Endodermal cell (in vitro differentiated cells): ENCODE measurements at regions not wholly inside any gene's neighbourhood (a gene's known extent, or its start where the extent isn't known, plus 50 kb on each side); places are given as distances from the start of the nearest gene placed in this dataset.

ENCODE experiments used
- DNase-seq: peaks from one replicate; pipeline ENCODE4 v3.0.0-alpha.2; 2017
- H3K27ac ChIP-seq: 2 replicates; pipeline ENCODE4 v1.5.1; 2013; ENCODE audit warnings: mild to moderate bottlenecking, low read depth, low read length, moderate library complexity
- H3K27me3 ChIP-seq: 2 replicates; pipeline ENCODE4 v1.6.1; 2013; ENCODE audit warnings: mild to moderate bottlenecking, low read length, moderate library complexity; ENCODE audit not compliant: insufficient read depth, control insufficient read depth, poor library complexity, severe bottlenecking
- H3K36me3 ChIP-seq: 2 replicates; pipeline ENCODE4 v1.7.0; 2013; ENCODE audit warnings: mild to moderate bottlenecking, low read length, moderate library complexity; ENCODE audit not compliant: control insufficient read depth, insufficient read depth
- H3K4me1 ChIP-seq: one replicate; pipeline ENCODE4 v1.7.0; 2013; ENCODE audit warnings: low read length; ENCODE audit not compliant: control insufficient read depth, insufficient read depth
- H3K4me3 ChIP-seq: 2 replicates; pipeline ENCODE4 v1.5.1; 2013; ENCODE audit warnings: mild to moderate bottlenecking, low read length, moderate library complexity
- H3K9ac ChIP-seq: 2 replicates; pipeline ENCODE4 v1.6.1; 2013; ENCODE audit warnings: mild to moderate bottlenecking, low read length, moderate library complexity; ENCODE audit not compliant: poor library complexity, severe bottlenecking; ENCODE audit errors: extremely low read depth
- H3K9me3 ChIP-seq: 2 replicates; pipeline ENCODE4 v1.6.1; 2013; ENCODE audit warnings: mild to moderate bottlenecking, low read length, moderate library complexity; ENCODE audit not compliant: control insufficient read depth
- H3K27ac Mint-ChIP-seq: 2 replicates; pipeline ENCODE4 v1.8.0; 2020; ENCODE audit warnings: mixed read lengths
- H3K27me3 Mint-ChIP-seq: 2 replicates; pipeline ENCODE4 v1.8.0; 2021; ENCODE audit warnings: mild to moderate bottlenecking, mixed read lengths; ENCODE audit not compliant: insufficient read depth
- H3K36me3 Mint-ChIP-seq: 2 replicates; pipeline ENCODE4 v1.8.0; 2020; ENCODE audit warnings: low read depth, mixed read lengths
- H3K4me1 Mint-ChIP-seq: 2 replicates; pipeline ENCODE4 v1.8.0; 2020; ENCODE audit warnings: mixed read lengths
- H3K4me3 Mint-ChIP-seq: 2 replicates; pipeline ENCODE4 v1.8.0; 2020; ENCODE audit warnings: mild to moderate bottlenecking, moderate library complexity, mixed read lengths
- H3K9me3 Mint-ChIP-seq: 2 replicates; pipeline ENCODE4 v1.8.0; 2020; ENCODE audit warnings: mild to moderate bottlenecking, mixed read lengths
- CTCF ChIP-seq: fragments of 200-600 bp; sonication (generic); conservative IDR thresholded peaks from 2 replicates; pipeline ENCODE4 v1.5.0; 2021; ENCODE audit warnings: antibody characterized with exemption, mild to moderate bottlenecking
- WGBS, 2 experiments: methylation state at CpG; one replicate each; pipeline versions ENCODE4 v1.1.5 to v1.1.7; 2013; ENCODE audit warnings: missing lambda C conversion rate in 2 of 2, mixed read lengths in 1 of 2; ENCODE audit not compliant: insufficient coverage in 1 of 2, insufficient read length in 1 of 2; 5-methylcytosine and 5-hydroxymethylcytosine counted together

DNA sequence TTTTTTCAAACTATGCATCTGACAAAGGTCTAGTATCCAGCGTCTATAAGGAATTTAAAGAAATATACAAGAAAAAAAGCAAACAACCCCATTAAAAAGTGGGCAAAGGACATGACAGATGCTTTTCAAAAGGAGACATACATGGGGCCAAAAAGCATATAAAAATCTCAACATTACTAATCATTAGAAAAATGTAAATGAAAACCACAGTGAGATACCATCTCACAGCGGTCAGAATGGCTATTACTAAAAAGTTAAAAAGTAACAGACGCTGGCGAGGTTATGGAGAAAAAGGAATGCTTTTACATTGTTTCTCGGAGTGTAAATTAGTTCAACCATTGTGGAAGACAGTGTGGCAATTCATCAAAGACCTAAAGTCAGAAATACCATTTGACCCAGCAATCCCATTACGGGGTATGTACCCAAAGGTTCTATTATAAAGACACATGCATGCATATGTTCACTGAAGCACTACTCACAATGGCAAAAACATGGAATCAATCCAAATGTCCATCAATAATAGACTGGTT is 643.1 kb upstream of the LRRTM1 start:
- Mint-ChIP-seq H3K36me3 (no peaks in the 10 kb centered on the region), H3K27me3 (no peaks in the 10 kb centered on the region), H3K4me1 (no peaks in the 10 kb centered on the region), H3K4me3 (no peak overlapping the region), H3K9me3 (no peaks in the 10 kb centered on the region), H3K27ac (no peak overlapping the region)
- Histone ChIP-seq H3K9me3 (no peaks in the 10 kb centered on the region), H3K9ac (no peak overlapping the region), H3K27ac (no peak overlapping the region), H3K36me3 (no peaks in the 10 kb centered on the region), H3K4me1 (no peaks in the 10 kb centered on the region), H3K4me3 (no peak overlapping the region), H3K27me3 (no peaks in the 10 kb centered on the region)
- WGBS, 2 experiments, result 93 to 97% methylated on average over 6 of the region's 6 CpGs
- TF ChIP-seq CTCF, result no peak
- DNase-seq, result no peak

- Histone ChIP-seq H3K4me3 (no peak overlapping the region), H3K36me3 (no peaks in the 10 kb centered on the region), H3K27me3 (no peaks in the 10 kb centered on the region), H3K4me1 (no peaks in the 10 kb centered on the region), H3K27ac (no peak overlapping the region), H3K9ac (no peak overlapping the region), H3K9me3 (no peaks in the 10 kb centered on the region)
- WGBS, 2 experiments, result 90 to 94% methylated on average over 2 to 3 of the region's 3 CpGs
- no peaks in the 10 kb centered on the region for H3K27me3 Mint-ChIP-seq
- H3K9me3 Mint-ChIP-seq, result no peaks in the 10 kb centered on the region
- no peak for DNase-seq
- H3K36me3 Mint-ChIP-seq, result no peaks in the 10 kb centered on the region
- no peaks in the 10 kb centered on the region for H3K4me1 Mint-ChIP-seq
- no peak for TF ChIP-seq CTCF
- no peak overlapping the region for H3K4me3 Mint-ChIP-seq
- H3K27ac Mint-ChIP-seq, result no peak overlapping the region
Observed at GRCh38 chr2:80943487-80943886, 638.9 kb upstream of the LRRTM1 start.

DNA sequence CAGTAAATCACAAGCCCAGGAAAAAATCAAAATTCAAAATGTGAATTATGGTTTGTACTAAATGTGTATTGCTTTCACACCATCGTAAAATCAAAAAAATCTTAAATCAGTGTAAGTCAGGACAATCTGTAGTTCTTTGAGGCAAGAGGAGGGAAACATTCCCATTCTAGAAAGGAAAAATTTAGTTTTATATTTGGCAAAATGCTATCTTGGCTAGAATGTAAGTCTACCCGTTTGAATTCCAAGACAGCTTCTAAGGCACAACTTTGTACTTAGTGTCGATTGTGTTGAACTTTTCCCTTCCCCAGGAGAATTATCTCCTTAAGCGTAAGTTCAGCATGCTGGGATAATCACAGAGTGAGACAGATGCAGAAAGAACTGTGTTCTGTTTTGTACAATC is 638.2 kb upstream of the LRRTM1 start:
- no peaks in the 10 kb centered on the region for H3K9me3 ChIP-seq
- H3K36me3 ChIP-seq, result no peaks in the 10 kb centered on the region
- DNase-seq, result no peak
- WGBS, 2 experiments, result 75 to 95% methylated on average over 2 to 4 of the region's 4 CpGs
- Mint-ChIP-seq H3K27ac (no peak overlapping the region), H3K9me3 (no peaks in the 10 kb centered on the region), H3K4me1 (no peaks in the 10 kb centered on the region), H3K4me3 (no peak overlapping the region), H3K36me3 (no peaks in the 10 kb centered on the region), H3K27me3 (no peaks in the 10 kb centered on the region)
- H3K4me1 ChIP-seq, result no peaks in the 10 kb centered on the region
- no peaks in the 10 kb centered on the region for H3K27me3 ChIP-seq
- no peak for TF ChIP-seq CTCF
- H3K27ac ChIP-seq, result no peak overlapping the region
- H3K9ac ChIP-seq, result no peak overlapping the region
- no peak overlapping the region for H3K4me3 ChIP-seq
